Endothelial cell of umbilical vein (primary cell): ENCODE measurements at regions not wholly inside any gene's neighbourhood (a gene's known extent, or its start where the extent isn't known, plus 50 kb on each side); places are given as distances from the start of the nearest gene placed in this dataset.

Experiments
- BruUV-seq: library from RNA; stranded (reverse); fragments of 400-500 nt; replicated peaks from 2 replicates; lab custom pipeline; 2021; lab: Mats Ljungman, UMichigan
- CTCF ChIA-PET: fragments of 300-600, 350-600 bp; sonication (Branson Sonifier 250); formaldehyde crosslinking; loops from one replicate; lab custom pipeline; 2021; ENCODE audit warnings: antibody characterized with exemption, inconsistent platforms; lab: Charles Lee
- POLR2A ChIA-PET: fragments of 300-600, 350-600 bp; sonication (Branson Sonifier 250); formaldehyde crosslinking; loops from one replicate; lab custom pipeline; 2021; ENCODE audit warnings: antibody characterized with exemption, inconsistent platforms; lab: Charles Lee
- DNase-seq: peaks from one replicate; pipeline ENCODE4 v3.0.0-alpha.2; 2011; ENCODE audit warnings: low read depth, low spot score
- FAIRE-seq: peaks from 2 replicates; lab custom pipeline; 2011; peaks lifted over from hg19 to GRCh38; lab: Jason Lieb, UNC
- H2AFZ ChIP-seq: 2 replicates; pipeline ENCODE4 v1.6.0; 2012; ENCODE audit warnings: low read depth, low read length, control low read depth, inconsistent platforms
- H3K27ac ChIP-seq: 2 replicates; pipeline ENCODE4 v1.5.1; 2011; ENCODE audit warnings: low read depth, mild to moderate bottlenecking, control low read depth, low read length, moderate library complexity; ENCODE audit not compliant: insufficient read depth
- H3K27me3 ChIP-seq, 2 experiments: 2 replicates each; pipeline versions ENCODE4 v1.6.0 to v1.6.1; 2011; ENCODE audit warnings: low read length in 2 of 2, mixed read lengths in 1 of 2; ENCODE audit not compliant: control insufficient read depth in 2 of 2, insufficient read depth in 2 of 2
- H3K36me3 ChIP-seq, 2 experiments: 2 replicates in 1 of 2; 3 replicates in 1 of 2; pipeline ENCODE4 v1.5.1; 2011; ENCODE audit warnings: low read length in 2 of 2, mild to moderate bottlenecking in 1 of 2, moderate library complexity in 1 of 2; ENCODE audit not compliant: control insufficient read depth in 2 of 2, insufficient read depth in 2 of 2; ENCODE audit errors: extremely low read depth in 1 of 2
- H3K4me1 ChIP-seq: 3 replicates; pipeline ENCODE4 v1.5.1; 2011; ENCODE audit warnings: mild to moderate bottlenecking, low read length; ENCODE audit not compliant: control insufficient read depth, insufficient read depth; ENCODE audit errors: extremely low read depth
- H3K4me2 ChIP-seq: 2 replicates; pipeline ENCODE4 v1.6.1; 2011; ENCODE audit warnings: low read length, control low read depth, mixed read lengths; ENCODE audit not compliant: insufficient read depth
- H3K4me3 ChIP-seq, 3 experiments: fragments of 200-600 bp in 1 of 3; sonication (generic), shearing (Covaris generic) in 1 of 3; replicated peaks in 1 of 3; 2 replicates each; pipeline ENCODE4 v1.5.1; 2011 to 2016; ENCODE audit warnings: control low read depth in 3 of 3, low read length in 3 of 3, mild to moderate bottlenecking in 2 of 3, inconsistent platforms in 1 of 3, low read depth in 1 of 3, moderate library complexity in 1 of 3; ENCODE audit not compliant: insufficient read depth in 1 of 3
- H3K79me2 ChIP-seq: 2 replicates; pipeline ENCODE4 v1.6.0; 2012; ENCODE audit warnings: low read length, inconsistent platforms; ENCODE audit not compliant: control insufficient read depth, insufficient read depth
- H3K9ac ChIP-seq: replicated peaks from 2 replicates; pipeline ENCODE3; 2011; ENCODE audit warnings: low read length, control low read depth; ENCODE audit not compliant: insufficient read depth; ENCODE audit errors: extremely low read depth
- H3K9me1 ChIP-seq: replicated peaks from 3 replicates; pipeline ENCODE4 v1.6.0; 2011; ENCODE audit warnings: mild to moderate bottlenecking, low read length; ENCODE audit not compliant: control insufficient read depth, insufficient read depth; ENCODE audit errors: extremely low read depth
- H3K9me3 ChIP-seq: replicated peaks from 2 replicates; pipeline ENCODE4 v1.5.1; 2012; ENCODE audit warnings: low read length, inconsistent platforms; ENCODE audit not compliant: control insufficient read depth, insufficient read depth
- H4K20me1 ChIP-seq: replicated peaks from 2 replicates; pipeline ENCODE3; 2011; ENCODE audit warnings: mild to moderate bottlenecking, low read length; ENCODE audit not compliant: control insufficient read depth, insufficient read depth; ENCODE audit errors: extremely low read depth
- CTCF ChIP-seq, 2 donors: IDR thresholded peaks; 1 replicate in 1 of 2; 2 replicates in 1 of 2; pipeline ENCODE4 v1.5.1; 2011; ENCODE audit warnings: low read length in 2 of 2, mild to moderate bottlenecking in 2 of 2, moderate library complexity in 2 of 2, control low read depth in 1 of 2, inconsistent platforms in 1 of 2, low read depth in 1 of 2; ENCODE audit not compliant: insufficient read depth in 1 of 2; ENCODE audit errors: extremely low read depth in 1 of 2
- EZH2 ChIP-seq: IDR thresholded peaks from 2 replicates; pipeline ENCODE4 v1.6.1; 2012; ENCODE audit warnings: borderline replicate concordance, low read depth, mild to moderate bottlenecking, moderate library complexity, low read length, inconsistent platforms; ENCODE audit not compliant: severe bottlenecking
- FOS ChIP-seq: IDR thresholded peaks from 2 replicates; pipeline ENCODE4 v1.6.1; 2011; ENCODE audit warnings: mild to moderate bottlenecking, low read length, moderate library complexity, borderline replicate concordance; ENCODE audit not compliant: insufficient read depth
- GATA2 ChIP-seq: IDR thresholded peaks from 2 replicates; pipeline ENCODE4 v1.7.0; 2011; ENCODE audit warnings: low read depth, mild to moderate bottlenecking, moderate library complexity, mixed read lengths, low read length; ENCODE audit not compliant: insufficient read length, insufficient read depth
- JUN ChIP-seq: IDR thresholded peaks from 2 replicates; pipeline ENCODE4 v1.6.1; 2011; ENCODE audit warnings: borderline replicate concordance, low read depth; ENCODE audit not compliant: insufficient read length, insufficient read depth
- MAX ChIP-seq: IDR thresholded peaks from 2 replicates; pipeline ENCODE4 v1.6.1; 2011; ENCODE audit not compliant: insufficient read depth, insufficient read length
- MYC ChIP-seq: IDR thresholded peaks from one replicate; pipeline ENCODE4 v1.6.1; 2011; ENCODE audit warnings: mild to moderate bottlenecking, low read depth, low read length
- POLR2A ChIP-seq: IDR thresholded peaks from 2 replicates; pipeline ENCODE4 v1.6.1; 2012; ENCODE audit warnings: low read depth, mild to moderate bottlenecking, control low read depth, low read length
- POLR2AphosphoS5 ChIP-seq: IDR thresholded peaks from 2 replicates; pipeline ENCODE4 v1.6.1; 2012; ENCODE audit warnings: low read depth, mild to moderate bottlenecking, control low read depth, low read length, moderate library complexity; ENCODE audit not compliant: insufficient read depth
- dilution Hi-C: fragments of 300-500 bp; cut with MboI; formaldehyde crosslinking; loops from one replicate; pipeline ENCODE4 v1.15.0; 2019; ENCODE audit warnings: low sequenced_read_pairs; ENCODE audit not compliant: extremely low pct_ligation_motif_present
- intact Hi-C: fragments of 100-400 bp; cut with micrococcal nuclease; formaldehyde crosslinking; loops from one replicate; pipeline ENCODE4 v1.10.0; 2022

GRCh38 chr2:23131066-23131575, 253.9 kb upstream of the KLHL29 start:
- DNase-seq = no peak
- no peak overlapping the region for H2AFZ ChIP-seq
- H3K79me2 ChIP-seq = no peaks in the 10 kb centered on the region
- H4K20me1 ChIP-seq = no peaks in the 10 kb centered on the region
- no peak overlapping the region for H3K9ac ChIP-seq
- no peak for FAIRE-seq
- ChIA-PET POLR2A (no interaction called here), CTCF (no interaction called here)
- H3K4me3 ChIP-seq = no peak overlapping the region
- BruUV-seq = no TSS peak
- no peaks in the 10 kb centered on the region for H3K9me1 ChIP-seq
- dilution Hi-C loops (no loop called here), intact Hi-C loops (no loop called here)
- no peaks in the 10 kb centered on the region for H3K36me3 ChIP-seq
- no peak overlapping the region for H3K4me2 ChIP-seq
- no peaks in the 10 kb centered on the region for H3K4me1 ChIP-seq
- peaks cover 3% of the 10 kb centered on the region for H3K9me3 ChIP-seq
- TF ChIP-seq FOS (no peak), MYC (no peak), MAX (no peak), EZH2 (no peak), GATA2 (no peak), POLR2A (no peak), CTCF (IDR thresholded peaks at IDR 0.05; ENCODE audit: extremely low read depth in 1 of 2, insufficient read depth in 1 of 2, low read depth in 1 of 2, low read length in 2 of 2) (no peak), JUN (no peak), POLR2AphosphoS5 (no peak)
- H3K27me3 ChIP-seq = no peaks in the 10 kb centered on the region
- no peak overlapping the region for H3K27ac ChIP-seq
